HL-60 (cell line): ENCODE measurements at regions not wholly inside any gene's neighbourhood (a gene's known extent, or its start where the extent isn't known, plus 50 kb on each side); places are given as distances from the start of the nearest gene placed in this dataset.

Experiments used
- CTCF ChIP-seq: IDR thresholded peaks from one replicate; pipeline ENCODE4 v1.5.1; 2011; ENCODE audit warnings: low read length, control low read depth, inconsistent platforms; ENCODE audit not compliant: insufficient read depth
- POLR2AphosphoS5 ChIP-seq: IDR thresholded peaks from 2 replicates; pipeline ENCODE4 v1.6.1; 2012; ENCODE audit warnings: low read depth
- REST ChIP-seq: IDR thresholded peaks from 2 replicates; pipeline ENCODE4 v1.6.1; 2012; ENCODE audit warnings: low read depth; ENCODE audit not compliant: insufficient replicate concordance

GRCh38 chr2:18425210-18425703, 135.2 kb downstream of the RDH14 start:
- no peak for TF ChIP-seq CTCF
- TF ChIP-seq POLR2AphosphoS5: no peak
- TF ChIP-seq REST: no peak
